SHP77 (cell line): ENCODE measurements at regions not wholly inside any gene's neighbourhood (a gene's known extent, or its start where the extent isn't known, plus 50 kb on each side); places are given as distances from the start of the nearest gene placed in this dataset.

Experiments used
- DNase-seq, 2 experiments: peaks; one replicate each; lab custom pipeline; 2025; lab: John Stamatoyannopoulos, UW

- no peak for DNase-seq
These were observed 158.9 kb downstream of the PPP1R2C start for GRCh38 chrX:42619068-42619467.

DNA sequence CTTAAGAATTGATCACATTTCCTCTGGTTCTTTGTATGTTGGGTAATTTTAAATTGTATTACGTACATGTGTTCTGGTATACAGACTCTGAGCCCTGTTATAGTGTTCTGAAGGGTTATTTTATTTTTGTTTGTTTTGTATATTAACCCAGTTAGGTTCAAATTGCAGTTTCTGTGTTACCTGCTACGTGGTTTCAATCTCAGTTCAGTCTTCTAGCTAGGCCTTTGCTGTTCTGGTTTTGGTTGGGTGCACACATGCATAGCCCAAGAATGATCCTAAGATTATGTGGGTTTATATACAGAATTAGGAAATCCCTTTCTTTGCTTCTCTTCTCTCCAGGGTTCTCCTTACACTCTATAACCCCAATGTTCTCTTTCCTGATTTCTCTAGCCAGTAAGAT lies 161.0 kb downstream of the PPP1R2C start:
- no peak for DNase-seq

DNA sequence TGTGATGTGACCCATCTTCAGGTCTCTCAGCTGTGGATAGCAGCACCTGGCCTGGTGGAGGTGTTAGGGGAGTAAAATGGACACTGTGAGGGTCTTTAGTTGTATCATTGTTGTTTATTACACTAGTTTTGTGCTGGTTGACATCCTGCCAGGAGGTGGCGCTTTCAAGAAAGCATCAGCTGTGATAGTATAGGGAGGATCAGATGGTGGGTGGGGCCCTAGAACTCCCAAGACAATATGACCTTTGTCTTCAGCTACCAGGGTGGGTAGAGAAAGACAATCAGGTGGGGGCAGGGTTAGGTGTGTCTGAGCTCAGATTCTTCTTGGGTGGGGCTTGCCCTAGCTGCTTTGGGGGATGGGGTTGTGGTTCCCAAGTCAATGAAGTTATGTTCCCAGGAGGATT lies 162.8 kb downstream of the PPP1R2C start:
- no peak for DNase-seq

DNA sequence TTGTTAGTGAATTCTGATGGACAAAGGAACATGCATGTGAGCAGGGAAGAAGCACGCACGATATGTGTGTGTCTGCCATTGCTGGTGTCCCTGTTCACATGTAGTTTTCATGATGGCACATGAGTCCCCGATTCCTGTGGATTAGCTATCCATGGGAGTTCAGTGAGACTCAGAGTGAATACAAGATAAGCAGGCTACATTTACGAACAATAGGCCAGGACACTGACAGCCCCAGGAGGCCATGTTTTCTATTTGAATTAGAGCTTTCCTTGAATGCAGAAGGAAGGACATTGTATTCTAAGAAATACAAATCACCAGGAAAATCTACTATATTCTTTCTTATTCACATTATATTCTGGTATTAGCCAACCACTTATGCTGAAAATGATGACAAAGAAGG lies 171.4 kb downstream of the PPP1R2C start:
- no peak for DNase-seq

- DNase-seq: no peak
These were observed 173.7 kb downstream of the PPP1R2C start for GRCh38 chrX:42604302-42604701.

- DNase-seq: no peak
These were observed 174.9 kb downstream of the PPP1R2C start for GRCh38 chrX:42603016-42603415.

- no peak for DNase-seq
These were observed 175.4 kb downstream of the PPP1R2C start for GRCh38 chrX:42602566-42602965.

DNA sequence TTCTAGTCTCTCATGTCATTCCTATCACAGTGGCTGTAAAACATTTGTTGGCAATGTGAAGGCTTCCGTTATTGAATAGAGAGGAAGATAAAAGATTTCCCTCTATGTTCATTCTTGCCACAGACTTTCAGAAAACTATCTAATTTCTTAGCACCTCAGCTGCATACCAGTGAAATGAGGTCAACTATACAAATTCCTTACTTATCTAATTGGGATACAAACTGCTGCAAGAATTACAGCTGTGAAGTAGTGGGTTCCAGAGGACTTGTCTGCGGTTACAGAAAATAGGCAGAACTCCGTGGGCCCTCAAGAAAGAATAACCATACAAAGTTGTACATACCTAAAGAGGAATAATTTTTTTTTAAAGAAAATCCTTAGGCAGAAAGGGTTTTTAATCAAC lies 175.8 kb downstream of the PPP1R2C start:
- no peak for DNase-seq

- no peak for DNase-seq
These were observed 180.5 kb downstream of the PPP1R2C start for GRCh38 chrX:42597481-42597880.

DNA sequence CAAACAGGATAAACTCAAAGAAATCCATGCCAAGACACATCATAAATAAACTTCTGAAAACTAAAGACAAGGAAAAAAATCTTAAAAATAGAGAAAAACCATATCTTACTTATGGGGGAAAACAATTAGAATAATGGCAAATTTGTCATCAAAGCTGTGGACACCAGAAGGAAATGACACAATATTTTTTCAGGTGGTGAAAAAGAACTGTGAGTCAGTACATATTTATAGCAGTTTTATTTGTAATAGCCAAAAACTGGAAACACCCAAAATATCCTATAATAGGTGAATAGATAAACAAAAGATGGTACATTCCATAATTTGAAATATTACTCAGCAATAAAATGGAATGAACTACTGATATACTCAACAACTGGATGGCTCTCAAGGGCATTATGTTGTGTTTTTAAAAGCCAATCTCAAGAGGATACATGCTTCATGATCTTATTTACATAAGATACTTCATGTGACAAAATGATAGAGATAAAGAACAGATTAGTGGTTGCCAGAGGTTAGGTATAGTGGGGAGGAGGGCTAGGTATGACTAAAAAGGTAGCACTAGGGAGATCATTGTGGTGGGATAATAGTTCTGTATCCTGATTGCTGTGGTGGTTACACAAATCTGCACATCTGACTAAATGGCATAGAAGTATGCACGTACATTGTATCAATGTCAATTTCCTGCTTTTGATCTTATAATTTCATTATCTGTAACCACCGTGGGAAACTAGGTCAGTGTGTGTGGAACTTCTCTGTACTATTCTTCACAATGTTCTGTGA lies 191.9 kb downstream of the PPP1R2C start:
- no peak for DNase-seq

- DNase-seq: peak in 1 of 2 experiments; percentile 6
These were observed 200.0 kb downstream of the PPP1R2C start for GRCh38 chrX:42577936-42578470.

GRCh38 chrX:42567268-42567667 lies 210.7 kb downstream of the PPP1R2C start:
- DNase-seq: no peak

- no peak for DNase-seq
These were observed 212.2 kb downstream of the PPP1R2C start for GRCh38 chrX:42565739-42566138.

GRCh38 chrX:42546800-42547199 lies 231.2 kb downstream of the PPP1R2C start:
- no peak for DNase-seq

DNA sequence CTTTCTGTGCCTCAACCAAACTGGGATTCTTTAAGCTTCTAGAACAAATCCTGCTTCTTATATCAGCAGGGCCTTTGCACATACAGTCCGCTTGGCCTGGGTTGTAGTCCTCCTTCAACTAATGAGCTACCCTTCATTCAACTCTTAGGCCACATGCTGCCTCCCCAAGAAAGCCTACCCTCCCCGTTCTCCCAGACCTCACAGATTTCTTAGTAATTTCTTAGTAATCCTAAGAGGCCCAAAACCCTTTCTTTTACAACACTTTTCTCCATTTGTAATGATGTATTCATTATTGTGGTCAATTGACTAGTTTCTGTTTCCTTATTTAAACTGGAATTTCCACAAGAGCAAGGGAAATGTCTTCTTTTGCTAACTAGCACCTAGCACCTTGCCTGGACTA lies 233.1 kb downstream of the PPP1R2C start:
- DNase-seq: no peak

- DNase-seq: no peak
These were observed 236.4 kb downstream of the PPP1R2C start for GRCh38 chrX:42541554-42541953.

DNA sequence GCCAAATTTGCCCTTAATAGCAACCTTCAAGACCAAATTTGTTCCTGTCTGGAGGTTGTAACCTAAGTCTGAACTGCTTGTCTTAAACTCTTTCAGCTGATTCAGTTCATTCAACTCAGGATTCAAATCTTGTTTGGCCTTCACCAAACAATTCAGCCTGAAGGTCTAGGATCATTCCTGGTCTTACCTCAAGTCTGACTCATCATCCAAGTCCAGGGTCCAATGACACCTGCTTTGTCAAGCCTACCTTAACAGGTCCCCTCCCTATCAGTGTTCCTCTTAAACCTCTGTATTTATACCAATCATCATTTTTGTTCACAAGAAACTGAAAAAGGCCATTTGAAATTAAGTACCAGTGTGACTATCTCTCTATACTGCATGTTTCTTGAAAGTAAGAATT lies 237.8 kb downstream of the PPP1R2C start:
- DNase-seq: no peak

GRCh38 chrX:42538405-42538804 lies 239.6 kb downstream of the PPP1R2C start:
- DNase-seq: no peak

DNA sequence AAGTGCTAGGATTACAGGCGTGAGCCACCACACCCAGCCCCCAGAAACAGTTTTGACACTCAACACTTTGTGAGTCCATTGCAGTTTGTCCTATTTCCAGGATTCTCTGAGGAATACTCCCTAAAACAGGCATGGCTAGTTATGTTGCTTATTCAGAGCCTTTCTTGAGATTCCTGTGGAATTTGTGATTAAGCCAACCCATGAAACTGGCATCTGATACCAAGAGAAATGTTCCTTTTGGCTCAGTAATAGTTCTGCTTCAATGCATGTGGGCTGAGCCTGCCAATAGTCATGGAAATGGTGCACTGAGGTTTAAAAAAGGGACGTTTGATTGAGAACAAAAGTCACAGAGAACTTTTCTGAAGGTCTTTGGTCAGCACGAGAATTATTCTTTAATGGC lies 241.7 kb downstream of the PPP1R2C start:
- DNase-seq: no peak

DNA sequence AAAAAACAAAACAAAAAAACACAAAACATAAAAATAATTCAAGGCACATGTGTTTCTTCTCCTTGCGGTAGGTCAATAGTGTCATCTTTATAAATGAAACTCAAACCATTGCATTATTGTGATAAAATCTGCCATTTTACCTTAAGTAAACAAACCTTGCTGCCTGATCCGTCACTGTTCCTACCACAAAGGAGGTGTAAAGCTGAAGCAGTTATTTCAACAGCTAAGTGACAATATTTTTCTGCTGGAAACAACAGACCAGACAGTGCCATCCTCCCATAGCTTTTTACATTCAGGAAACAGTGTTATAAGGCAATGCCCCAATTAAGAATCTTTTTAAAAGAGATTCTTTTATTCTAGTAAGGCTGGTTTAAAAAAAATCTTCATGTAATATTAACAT lies 242.7 kb downstream of the PPP1R2C start:
- DNase-seq: no peak

DNA sequence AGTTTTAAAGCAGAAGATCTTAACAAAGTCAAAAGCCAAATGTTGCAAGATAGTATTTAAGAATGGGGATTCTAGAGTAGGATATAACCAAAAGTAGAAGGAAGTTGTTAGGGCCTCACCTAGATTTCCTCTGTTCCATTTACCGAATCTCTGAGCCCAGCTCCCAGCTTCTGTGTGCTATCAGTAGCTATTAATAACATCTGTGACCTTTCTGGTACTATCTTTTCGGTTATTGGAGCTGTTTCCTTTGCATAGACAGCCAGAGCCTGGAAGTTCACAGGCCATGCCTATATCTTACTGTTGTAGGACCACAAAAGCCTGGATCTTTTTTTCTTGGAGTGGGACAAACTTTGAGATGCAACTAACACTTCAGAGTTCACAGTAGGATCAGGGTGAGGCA lies 244.2 kb downstream of the PPP1R2C start:
- no peak for DNase-seq

GRCh38 chrX:42531441-42531840 lies 246.5 kb downstream of the PPP1R2C start:
- no peak for DNase-seq

GRCh38 chrX:42530027-42530426 lies 247.9 kb downstream of the PPP1R2C start:
- DNase-seq: no peak

GRCh38 chrX:42524379-42524778 lies 253.6 kb downstream of the PPP1R2C start:
- DNase-seq: no peak
